Neutrophil (primary cell): ENCODE measurements at regions not wholly inside any gene's neighbourhood (a gene's known extent, or its start where the extent isn't known, plus 50 kb on each side); places are given as distances from the start of the nearest gene placed in this dataset.
"Not testable (repeated sequence)": the region's sequence is repeated elsewhere in the genome, so short reads cannot be mapped to it uniquely, and the experiment has no call there.

Experiments used
- H3K27ac ChIP-seq: fragments of 200-600 bp; sonication (generic); 2 replicates; pipeline ENCODE4 v1.5.1; 2016; ENCODE audit warnings: mild to moderate bottlenecking, moderate library complexity
- H3K27me3 ChIP-seq: fragments of 200-600 bp; sonication (generic); 2 replicates; pipeline ENCODE4 v1.6.0; 2016; ENCODE audit warnings: mild to moderate bottlenecking
- H3K36me3 ChIP-seq: fragments of 200-600 bp; sonication (generic); 2 replicates; pipeline ENCODE4 v1.5.1; 2017
- H3K4me1 ChIP-seq, 2 experiments: fragments of 200-600 bp in 1 of 2; sonication (generic) in 1 of 2; 1 replicate in 1 of 2; 2 replicates in 1 of 2; pipeline versions ENCODE4 v1.5.1 to v1.6.1; 2013 to 2016; ENCODE audit warnings: low read depth in 1 of 2, low read length in 1 of 2, mild to moderate bottlenecking in 1 of 2, moderate library complexity in 1 of 2; ENCODE audit not compliant: control insufficient read depth in 1 of 2, insufficient read depth in 1 of 2
- H3K4me3 ChIP-seq, 2 experiments: fragments of 200-600 bp in 1 of 2; sonication (generic) in 1 of 2; 1 replicate in 1 of 2; 2 replicates in 1 of 2; pipeline ENCODE4 v1.5.1; 2013 to 2016; ENCODE audit warnings: low read depth in 1 of 2, low read length in 1 of 2, mild to moderate bottlenecking in 1 of 2, moderate library complexity in 1 of 2
- H3K9me3 ChIP-seq: fragments of 200-600 bp; sonication (generic); 2 replicates; pipeline ENCODE4 v1.5.1; 2016
- TF ChIP-seq, protein P1 (sequence below): fragments of 200-600 bp; sonication (generic); IDR thresholded peaks from 2 replicates; pipeline ENCODE4 v1.5.1; 2016; ENCODE audit warnings: antibody characterized with exemption

DNA sequence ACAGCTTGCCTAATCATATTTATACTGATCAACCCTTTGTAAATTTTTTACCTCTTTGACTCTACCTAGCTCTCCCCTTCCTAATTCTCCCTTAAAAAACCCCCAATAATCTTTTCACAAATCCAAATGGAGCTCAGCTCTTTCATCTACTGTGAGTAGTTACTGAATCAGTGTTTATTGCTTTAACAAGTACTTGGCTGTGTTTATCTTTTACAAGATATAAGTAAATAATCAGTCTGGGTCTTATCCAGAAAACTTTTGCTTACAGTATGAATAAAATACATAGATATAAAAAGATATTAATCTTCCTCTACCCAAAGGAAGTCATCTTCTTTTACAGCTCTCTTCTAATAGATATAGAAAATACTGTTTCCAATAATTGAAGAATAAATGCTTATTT, 366.4 kb downstream of the RAP2B start:
- TF ChIP-seq, protein P1, sequence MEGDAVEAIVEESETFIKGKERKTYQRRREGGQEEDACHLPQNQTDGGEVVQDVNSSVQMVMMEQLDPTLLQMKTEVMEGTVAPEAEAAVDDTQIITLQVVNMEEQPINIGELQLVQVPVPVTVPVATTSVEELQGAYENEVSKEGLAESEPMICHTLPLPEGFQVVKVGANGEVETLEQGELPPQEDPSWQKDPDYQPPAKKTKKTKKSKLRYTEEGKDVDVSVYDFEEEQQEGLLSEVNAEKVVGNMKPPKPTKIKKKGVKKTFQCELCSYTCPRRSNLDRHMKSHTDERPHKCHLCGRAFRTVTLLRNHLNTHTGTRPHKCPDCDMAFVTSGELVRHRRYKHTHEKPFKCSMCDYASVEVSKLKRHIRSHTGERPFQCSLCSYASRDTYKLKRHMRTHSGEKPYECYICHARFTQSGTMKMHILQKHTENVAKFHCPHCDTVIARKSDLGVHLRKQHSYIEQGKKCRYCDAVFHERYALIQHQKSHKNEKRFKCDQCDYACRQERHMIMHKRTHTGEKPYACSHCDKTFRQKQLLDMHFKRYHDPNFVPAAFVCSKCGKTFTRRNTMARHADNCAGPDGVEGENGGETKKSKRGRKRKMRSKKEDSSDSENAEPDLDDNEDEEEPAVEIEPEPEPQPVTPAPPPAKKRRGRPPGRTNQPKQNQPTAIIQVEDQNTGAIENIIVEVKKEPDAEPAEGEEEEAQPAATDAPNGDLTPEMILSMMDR = no peak
- no peak overlapping the region for H3K4me3 ChIP-seq
- no peaks in the 10 kb centered on the region for H3K27me3 ChIP-seq
- H3K9me3 ChIP-seq = no peaks in the 10 kb centered on the region
- H3K27ac ChIP-seq = no peak overlapping the region
- H3K4me1 ChIP-seq = no peaks in the 10 kb centered on the region
- no peaks in the 10 kb centered on the region for H3K36me3 ChIP-seq

DNA sequence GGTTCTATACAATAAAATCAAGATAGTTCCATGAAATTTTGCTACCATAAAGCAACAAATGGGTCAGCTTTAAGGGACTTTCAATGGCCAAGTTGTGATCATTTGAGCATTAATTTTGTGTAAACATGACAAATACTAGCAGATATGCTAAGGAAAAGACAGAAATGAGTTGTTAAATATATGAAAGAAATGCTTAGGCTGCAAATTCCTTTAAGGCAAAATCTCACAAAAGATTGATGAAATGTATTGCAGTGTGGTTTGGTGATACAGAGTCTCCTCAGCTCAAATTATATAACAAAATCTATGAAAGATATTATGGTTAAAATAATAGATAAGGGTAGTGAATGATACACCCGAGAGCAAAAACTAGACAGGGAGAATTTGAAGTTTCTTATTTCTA, 377.2 kb downstream of the RAP2B start:
- no peaks in the 10 kb centered on the region for H3K9me3 ChIP-seq

DNA sequence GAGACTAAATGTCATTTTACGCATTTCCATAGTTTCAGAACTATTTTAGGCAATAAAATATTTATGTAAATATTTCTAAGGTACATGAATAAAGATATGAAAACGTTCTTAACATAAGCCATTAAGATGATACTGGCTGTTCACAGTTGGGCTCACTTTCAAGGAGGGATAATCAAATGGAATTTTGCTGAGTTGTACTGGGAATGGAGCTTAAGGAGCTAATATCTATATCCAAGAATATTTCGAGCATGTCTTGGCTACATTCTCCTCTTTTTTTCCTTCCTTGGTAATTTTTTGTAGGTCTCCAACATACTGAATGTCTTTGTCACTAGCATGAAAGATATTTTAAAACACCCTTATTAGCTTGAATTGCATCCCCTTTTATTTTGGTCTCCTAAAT, 383.4 kb downstream of the RAP2B start:
- TF ChIP-seq, protein P1 = no peak

More for the DNA sequence above, 377.2 kb downstream of the RAP2B start:
- no peaks in the 10 kb centered on the region for H3K27me3 ChIP-seq
- H3K27ac ChIP-seq = no peak overlapping the region
- no peak overlapping the region for H3K4me3 ChIP-seq
- H3K36me3 ChIP-seq = no peaks in the 10 kb centered on the region
- H3K4me1 ChIP-seq = no peaks in the 10 kb centered on the region
- TF ChIP-seq, protein P1 = no peak

DNA sequence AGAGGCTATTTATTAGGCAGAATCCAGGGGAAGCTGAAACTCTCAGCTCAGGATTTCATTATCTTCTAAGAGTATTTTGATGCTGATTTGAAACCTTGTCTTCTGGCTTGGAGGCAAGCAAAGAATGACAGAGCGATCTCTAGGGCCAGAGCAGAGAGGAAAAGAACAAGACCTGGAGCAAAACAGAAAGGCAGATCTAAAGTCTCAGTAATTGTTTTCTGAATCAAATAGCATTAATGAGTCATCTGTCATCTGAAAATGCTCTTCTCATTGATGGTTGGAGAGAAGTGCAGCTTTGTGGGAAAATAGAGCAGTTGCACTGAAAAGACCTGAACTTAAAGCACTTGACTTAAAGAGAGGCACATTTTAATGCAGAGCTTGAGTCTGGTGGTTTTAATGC, 385.9 kb downstream of the RAP2B start:
- Histone ChIP-seq H3K27me3 (no peaks in the 10 kb centered on the region), H3K4me1 (no peaks in the 10 kb centered on the region), H3K9me3 (no peaks in the 10 kb centered on the region), H3K36me3 (no peaks in the 10 kb centered on the region), H3K27ac (no peak overlapping the region), H3K4me3 (no peak overlapping the region)
- TF ChIP-seq, protein P1 = no peak

More for the DNA sequence above, 383.4 kb downstream of the RAP2B start:
- Histone ChIP-seq H3K27me3 (no peaks in the 10 kb centered on the region), H3K36me3 (no peaks in the 10 kb centered on the region), H3K4me1 (no peaks in the 10 kb centered on the region), H3K9me3 (no peaks in the 10 kb centered on the region), H3K27ac (no peak overlapping the region), H3K4me3 (no peak overlapping the region)

DNA sequence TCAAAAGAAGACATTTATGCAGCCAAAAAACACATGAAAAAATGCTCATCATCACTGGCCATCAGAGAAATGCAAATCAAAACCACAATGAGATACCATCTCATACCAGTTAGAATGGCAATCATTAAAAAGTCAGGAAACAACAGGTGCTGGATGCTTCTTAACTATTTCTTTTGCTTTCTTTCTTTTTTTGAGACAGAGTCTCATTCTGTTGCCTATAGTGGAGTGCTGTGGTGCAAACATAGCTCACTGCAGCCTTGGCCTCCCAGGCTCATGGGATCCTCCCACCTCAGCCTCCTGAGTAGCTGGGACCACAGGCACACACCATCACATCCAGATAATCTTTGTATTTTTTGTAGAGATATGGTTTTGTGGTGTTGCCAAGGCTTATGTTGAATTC, 387.7 kb downstream of the RAP2B start:
- not testable (repeated sequence) for H3K27me3 ChIP-seq, H3K4me1 ChIP-seq, H3K36me3 ChIP-seq, H3K27ac ChIP-seq, H3K9me3 ChIP-seq, H3K4me3 ChIP-seq

DNA sequence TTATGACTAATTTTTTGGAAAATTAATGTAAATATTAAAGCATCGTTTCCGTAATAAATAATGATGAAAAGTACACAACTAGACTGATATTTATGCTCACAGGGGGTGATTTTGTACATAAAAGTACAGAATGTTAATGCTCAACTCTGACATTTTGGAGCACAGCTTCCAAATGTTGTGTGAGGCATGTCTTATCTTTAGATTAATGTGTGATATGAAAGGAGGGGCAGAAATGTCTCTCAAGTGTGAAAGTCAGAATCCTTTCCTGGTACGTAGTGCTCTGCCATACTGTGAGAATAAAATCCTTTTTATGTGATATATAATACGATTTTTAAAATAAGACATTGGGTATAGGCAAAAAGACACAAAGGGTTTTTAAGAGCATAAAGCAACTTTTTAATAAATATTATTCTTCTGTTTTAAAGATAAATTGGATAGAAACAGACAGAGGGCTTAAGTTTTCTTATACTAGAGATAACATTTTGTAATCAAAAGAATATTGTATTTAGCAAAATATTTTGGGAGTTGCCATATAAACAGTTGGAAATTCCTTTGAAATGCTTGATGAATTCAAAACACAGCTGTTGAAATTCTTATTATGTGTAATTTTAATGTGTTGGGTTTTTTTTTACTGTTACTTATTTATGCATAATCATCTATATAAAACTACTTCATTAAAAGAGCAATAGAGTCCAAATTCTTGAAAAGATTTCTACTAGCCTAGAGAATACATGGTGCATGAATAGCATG, 389.7 kb downstream of the RAP2B start:
- H3K27me3 ChIP-seq = no peaks in the 10 kb centered on the region
- H3K4me1 ChIP-seq = no peaks in the 10 kb centered on the region
- no peaks in the 10 kb centered on the region for H3K9me3 ChIP-seq
- TF ChIP-seq, protein P1 = no peak
- H3K36me3 ChIP-seq = no peaks in the 10 kb centered on the region
- no peak overlapping the region for H3K27ac ChIP-seq
- H3K4me3 ChIP-seq = no peak overlapping the region
